ENCODE measurements at regions not wholly inside any gene's neighbourhood (a gene's known extent, or its start where the extent isn't known, plus 50 kb on each side); places are given as distances from the start of the nearest gene placed in this dataset.

- no peak overlapping the region for H2AFZ ChIP-seq (ENCODE audit: low read depth)
- CTCF ChIA-PET = no interaction called here
These were observed 163.4 kb upstream of the RAP2B start for GRCh38 chr3:152998591-152998990.

GRCh38 chr3:153000325-153000724 is 161.7 kb upstream of the RAP2B start:
- no peak overlapping the region for H3K9ac ChIP-seq
- H2AFZ ChIP-seq (ENCODE audit: low read depth) = no peak overlapping the region
- no peak for TF ChIP-seq CHD2 (IDR thresholded peaks at IDR 0.05; ENCODE audit: low read length, partially characterized antibody)
- no peak for TF ChIP-seq EP300 (IDR thresholded peaks at IDR 0.05; ENCODE audit: borderline replicate concordance in 1 of 2, low read depth in 1 of 2, low read length in 1 of 2)
- no peak for TF ChIP-seq SMC3 (IDR thresholded peaks at IDR 0.05; ENCODE audit: low read depth, low read length)
- TF ChIP-seq SIN3A (IDR thresholded peaks at IDR 0.05; ENCODE audit: borderline replicate concordance, low read depth, low read length) = no peak
- TF ChIP-seq TAF1 (IDR thresholded peaks at IDR 0.05; ENCODE audit: borderline replicate concordance, low read depth, low read length) = no peak
- TF ChIP-seq FOSL2 (IDR thresholded peaks at IDR 0.05; ENCODE audit: borderline replicate concordance, low read depth) = no peak
- TF ChIP-seq MAX (IDR thresholded peaks at IDR 0.05; ENCODE audit: low read depth) = no peak
- TF ChIP-seq FOXM1 (IDR thresholded peaks at IDR 0.05; ENCODE audit: low read depth) = no peak
- TF ChIP-seq JUND (IDR thresholded peaks at IDR 0.05) = no peak
- no peaks in the 10 kb centered on the region for H4K20me1 ChIP-seq (ENCODE audit: insufficient read depth)
- 9% methylated on average over 2 of the region's 2 CpGs for WGBS (ENCODE audit: low lambda C conversion rate)
- H3K9me2 ChIP-seq = no peaks in the 10 kb centered on the region
- no peak overlapping the region for H3K27ac ChIP-seq (ENCODE audit: low read depth in 2 of 2, low read length in 1 of 2)
- no peaks in the 10 kb centered on the region for H3K79me2 ChIP-seq (ENCODE audit: insufficient read depth)
- CTCF ChIA-PET = interaction anchor here (1.2 kb wide), 1 partner anchor 261 kb away, joined by 3 read pairs; no protein-coding TSS in a partner anchor
- no peak overlapping the region for H3K4me2 ChIP-seq
- no peaks in the 10 kb centered on the region; the same call in 1 of the 2 replicates for H3K27me3 ChIP-seq (ENCODE audit: insufficient read depth)
- H3F3A ChIP-seq (replicated peaks; ENCODE audit: insufficient read depth) = no peaks in the 10 kb centered on the region
- no peaks in the 10 kb centered on the region for H3K36me3 ChIP-seq (replicated peaks in 1 of 2; ENCODE audit: control insufficient read depth in 1 of 2, insufficient read depth in 2 of 2, low read length in 1 of 2)
- no peaks in the 10 kb centered on the region for H3K4me1 ChIP-seq (ENCODE audit: control insufficient read depth in 1 of 2, insufficient read depth in 2 of 2, low read depth in 1 of 2, low read length in 1 of 2)
- H3K9me3 ChIP-seq = no peaks in the 10 kb centered on the region
- POLR2A ChIA-PET = no interaction called here
- no peak overlapping the region for H3K4me3 ChIP-seq (ENCODE audit: low read depth in 2 of 2, low read length in 1 of 2)
- DNase-seq = no peak

More at GRCh38 chr3:152998591-152998990, 163.4 kb upstream of the RAP2B start:
- Histone ChIP-seq H3K4me1 (ENCODE audit: control insufficient read depth in 1 of 2, insufficient read depth in 2 of 2, low read depth in 1 of 2, low read length in 1 of 2) (no peaks in the 10 kb centered on the region), H3K27me3 (ENCODE audit: insufficient read depth) (no peaks in the 10 kb centered on the region; the same call in 1 of the 2 replicates), H3K9me2 (no peaks in the 10 kb centered on the region), H3F3A (replicated peaks; ENCODE audit: insufficient read depth) (no peaks in the 10 kb centered on the region), H3K36me3 (replicated peaks in 1 of 2; ENCODE audit: control insufficient read depth in 1 of 2, insufficient read depth in 2 of 2, low read length in 1 of 2) (no peaks in the 10 kb centered on the region), H3K9me3 (no peaks in the 10 kb centered on the region), H3K4me3 (ENCODE audit: low read depth in 2 of 2, low read length in 1 of 2) (no peak overlapping the region), H3K79me2 (ENCODE audit: insufficient read depth) (no peaks in the 10 kb centered on the region), H3K9ac (no peak overlapping the region), H4K20me1 (ENCODE audit: insufficient read depth) (no peaks in the 10 kb centered on the region), H3K27ac (ENCODE audit: low read depth in 2 of 2, low read length in 1 of 2) (no peak overlapping the region), H3K4me2 (no peak overlapping the region)
- WGBS (ENCODE audit: low lambda C conversion rate) = 7% methylated on average over 4 of the region's 4 CpGs
- DNase-seq = no peak
- POLR2A ChIA-PET = no interaction called here
- TF ChIP-seq ZBTB33 (IDR thresholded peaks at IDR 0.05; ENCODE audit: borderline replicate concordance, low read depth) = no peak
- TF ChIP-seq IRF3 (IDR thresholded peaks at IDR 0.05; ENCODE audit: low read depth, low read length) = no peak
- no peak for TF ChIP-seq FOXM1 (IDR thresholded peaks at IDR 0.05; ENCODE audit: low read depth)
- TF ChIP-seq RFX5 (IDR thresholded peaks at IDR 0.05; ENCODE audit: low read length) = no peak
- TF ChIP-seq RCOR1 (IDR thresholded peaks at IDR 0.05; ENCODE audit: low read length) = no peak
- TF ChIP-seq ELF1 (IDR thresholded peaks at IDR 0.05) = no peak
- TF ChIP-seq YY1 (IDR thresholded peaks at IDR 0.05; ENCODE audit: low read depth) = no peak
- no peak for TF ChIP-seq EZH2phosphoT487 (IDR thresholded peaks at IDR 0.05; ENCODE audit: borderline replicate concordance, low read depth)

Measured in SK-N-SH (cell line).